Dermis blood vessel endothelial cell (primary cell): ENCODE measurements at regions not wholly inside any gene's neighbourhood (a gene's known extent, or its start where the extent isn't known, plus 50 kb on each side); places are given as distances from the start of the nearest gene placed in this dataset.

Experiments
- DNase-seq: peaks from one replicate; pipeline ENCODE4 v3.0.0; 2010

DNA sequence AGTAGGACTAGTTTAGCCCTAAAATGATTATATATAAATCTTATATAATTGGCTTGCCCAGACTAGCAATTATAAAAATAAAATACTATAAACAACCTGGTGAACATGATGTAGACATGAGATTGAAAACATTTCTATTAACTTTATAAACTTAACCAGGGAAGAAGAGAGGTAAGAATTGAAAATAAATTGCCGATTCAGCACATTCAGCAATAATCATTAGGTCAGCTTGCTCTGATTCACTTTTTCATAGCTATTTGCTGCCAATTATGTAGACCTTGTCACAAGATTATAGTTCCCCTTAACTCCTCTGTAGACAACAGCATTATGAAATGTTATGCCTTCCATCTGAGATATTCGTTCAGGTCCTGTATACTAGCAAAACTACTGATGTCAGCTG lies 199.3 kb upstream of the CA10 start:
- no peak for DNase-seq

DNA sequence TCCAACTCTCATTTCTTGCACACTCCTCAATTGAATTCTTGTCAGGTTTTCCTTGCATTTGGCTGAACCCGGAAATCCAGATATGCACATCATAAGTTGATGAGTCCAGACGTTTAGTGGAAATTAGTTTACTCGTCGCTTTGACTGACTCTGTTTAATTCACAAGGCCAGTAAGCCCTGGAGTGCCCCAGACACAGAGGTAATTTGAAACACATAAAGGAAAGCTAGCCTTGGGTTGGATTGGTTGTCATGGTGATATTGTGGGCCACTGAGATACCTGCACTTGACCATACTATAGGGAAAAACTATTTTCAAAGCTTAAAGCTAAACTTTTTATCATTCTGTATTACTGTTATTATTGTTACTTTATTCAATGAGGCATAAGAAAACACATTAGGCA lies 178.3 kb upstream of the CA10 start:
- no peak for DNase-seq

DNA sequence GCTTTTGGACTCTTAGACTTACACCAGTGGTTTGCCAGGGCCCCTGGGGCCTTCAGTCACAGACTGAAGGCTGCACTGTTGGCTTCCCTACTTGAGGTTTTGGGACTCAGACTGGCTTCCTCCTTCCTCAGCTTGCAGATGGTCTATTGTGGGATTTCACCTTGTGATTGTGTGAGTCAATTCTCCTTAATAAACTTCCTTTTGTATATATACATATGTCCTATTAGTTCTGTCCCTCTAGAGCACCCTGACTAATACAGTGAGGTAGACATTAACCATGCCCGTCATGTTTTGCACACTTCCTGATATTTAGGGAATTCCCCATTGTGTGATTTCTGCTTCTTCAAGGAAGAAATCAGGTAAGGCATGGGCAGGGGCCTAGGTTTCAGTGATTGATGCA lies 147.8 kb upstream of the CA10 start:
- no peak for DNase-seq

GRCh38 chr17:52298881-52299280 lies 140.4 kb upstream of the CA10 start:
- no peak for DNase-seq

DNA sequence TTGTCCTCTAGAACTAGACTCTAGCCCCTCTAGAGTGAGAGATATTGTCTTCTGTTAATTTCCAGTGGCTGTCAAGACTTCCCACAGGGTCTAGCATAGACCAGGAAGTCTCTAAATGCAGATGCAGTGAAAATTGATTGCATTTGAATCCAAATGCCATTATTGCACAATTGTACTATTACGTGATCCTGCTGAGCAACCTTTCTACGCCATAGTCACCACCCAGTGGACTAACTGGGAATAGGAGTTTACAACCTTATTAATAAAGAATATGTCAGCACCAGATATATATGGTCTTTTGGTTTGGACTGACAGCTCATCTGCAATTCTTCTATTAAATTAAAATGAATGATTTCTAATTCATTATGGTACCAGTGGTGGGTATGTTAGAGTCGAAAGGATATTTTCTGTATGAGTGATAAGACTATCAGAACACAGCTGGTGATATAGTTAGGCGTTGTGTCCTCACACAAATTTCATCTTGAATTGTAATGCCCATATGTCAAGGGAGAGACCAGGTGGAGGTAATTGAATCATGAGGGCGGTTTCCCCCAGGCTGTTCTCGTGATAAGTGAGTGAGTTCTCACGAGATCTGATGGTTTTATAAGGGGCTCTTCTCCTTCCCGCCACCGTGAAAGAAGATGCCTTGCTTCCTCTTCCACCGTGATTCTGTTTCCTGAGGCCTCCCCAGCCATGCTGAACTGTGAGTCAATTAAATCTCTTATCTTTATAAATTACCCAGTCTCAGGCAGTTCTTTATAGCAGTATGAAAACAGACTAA lies 138.9 kb upstream of the CA10 start:
- DNase-seq, result no peak

- DNase-seq, result no peak
Measured at GRCh38 chr17:52294301-52294700, 135.8 kb upstream of the CA10 start.

DNA sequence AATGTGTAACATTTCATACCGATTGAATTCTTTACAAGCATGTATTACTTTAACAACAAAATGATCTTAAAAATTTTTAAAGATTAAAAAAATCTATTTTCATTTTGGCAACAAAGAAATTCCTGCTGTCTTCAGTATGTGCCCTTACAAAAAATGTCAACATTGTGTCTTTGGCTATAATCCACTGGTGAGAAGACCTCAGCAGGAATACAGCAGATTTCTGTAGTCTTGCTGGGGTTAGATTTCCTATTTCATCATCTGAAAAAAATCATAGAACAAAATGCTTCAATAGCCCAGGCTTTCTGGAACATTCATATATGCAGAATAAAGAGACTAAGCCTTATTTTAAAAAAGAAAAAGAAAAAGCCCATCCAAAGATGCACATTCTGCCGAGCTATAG lies 129.1 kb upstream of the CA10 start:
- DNase-seq, result no peak

- DNase-seq, result no peak
Measured at GRCh38 chr17:52283872-52284271, 125.4 kb upstream of the CA10 start.

- no peak for DNase-seq
Measured at GRCh38 chr17:52276381-52277008, 118.0 kb upstream of the CA10 start.

DNA sequence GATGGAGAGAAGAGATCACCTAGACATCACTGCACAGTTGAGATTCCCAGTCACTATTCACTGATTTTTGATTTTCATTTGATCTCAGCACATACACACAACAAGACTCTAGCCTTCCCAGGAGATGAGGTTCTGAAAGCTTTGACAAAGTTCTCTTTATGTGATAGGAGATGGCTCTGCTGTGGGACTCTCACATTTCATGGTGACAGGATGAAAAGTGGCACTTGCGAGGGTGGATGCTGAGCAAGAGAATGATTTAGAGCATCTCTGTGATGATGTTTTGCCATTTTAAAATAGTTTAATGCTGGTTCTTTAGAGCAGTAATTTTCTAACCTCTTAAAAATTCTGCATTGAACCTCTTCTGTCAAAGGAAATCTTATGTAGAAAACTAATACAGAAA lies 113.3 kb upstream of the CA10 start:
- no peak for DNase-seq

GRCh38 chr17:52255347-52255746 lies 96.8 kb upstream of the CA10 start:
- DNase-seq, result no peak

GRCh38 chr17:52244689-52245088 lies 86.2 kb upstream of the CA10 start:
- no peak for DNase-seq

DNA sequence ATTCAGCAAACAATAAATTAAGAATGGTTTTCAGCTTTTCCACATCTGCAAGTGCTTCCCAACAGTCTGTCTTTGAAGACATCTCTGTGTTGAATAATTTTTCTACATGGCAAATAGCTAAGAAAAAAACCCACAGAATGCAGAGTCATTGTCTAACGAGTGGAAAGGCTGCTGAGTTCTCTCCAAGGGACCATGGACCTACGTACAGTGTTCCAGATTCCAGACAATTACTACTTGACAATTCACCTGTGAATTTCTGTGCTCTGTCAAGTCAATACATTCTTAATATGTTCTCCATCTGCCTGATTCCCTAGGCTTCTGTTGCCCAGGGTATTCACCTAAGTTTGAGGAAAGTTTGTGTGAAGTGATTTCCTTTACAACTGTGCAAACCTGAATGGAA lies 83.8 kb upstream of the CA10 start:
- no peak for DNase-seq

DNA sequence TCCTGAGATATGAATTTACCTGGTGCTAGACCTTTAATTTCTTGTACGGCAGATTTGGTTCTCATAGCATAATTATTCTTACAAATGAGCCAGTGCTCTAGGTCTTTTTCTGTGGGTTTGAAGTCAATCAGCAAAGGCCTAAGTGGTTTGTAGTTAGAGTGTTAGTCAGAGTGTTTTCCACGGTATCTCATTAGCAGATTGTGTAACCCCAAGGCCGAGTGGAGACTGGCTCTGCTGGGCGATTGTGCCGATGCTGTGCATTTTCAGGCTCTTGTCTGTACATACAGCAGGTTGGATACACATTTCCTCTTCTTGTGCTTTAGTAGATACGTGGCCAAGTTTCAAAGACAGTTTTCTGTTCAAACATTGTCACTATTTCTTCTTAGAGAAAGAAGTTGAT lies 78.6 kb upstream of the CA10 start:
- no peak for DNase-seq

DNA sequence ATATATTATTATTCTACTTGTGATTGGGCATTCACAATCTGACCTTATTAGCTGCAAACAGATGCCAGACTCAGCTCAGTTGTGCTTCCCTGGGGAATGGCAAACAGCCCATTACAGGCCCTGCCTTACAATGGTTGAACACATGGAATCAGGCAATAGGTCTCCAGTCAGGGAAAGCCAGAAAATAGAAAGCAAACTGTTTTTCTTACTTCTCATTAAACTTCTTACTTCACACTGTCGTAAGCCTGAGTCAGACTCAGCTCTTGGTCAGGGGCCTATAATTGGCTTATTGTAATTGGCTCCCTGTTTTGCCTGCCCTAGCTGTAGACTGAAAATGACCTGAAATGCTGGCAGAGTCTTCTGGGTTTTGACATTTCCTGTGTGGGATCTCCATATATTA lies 77.0 kb upstream of the CA10 start:
- DNase-seq, result no peak

- DNase-seq, result no peak
Measured at GRCh38 chr17:52233632-52234031, 75.1 kb upstream of the CA10 start.

DNA sequence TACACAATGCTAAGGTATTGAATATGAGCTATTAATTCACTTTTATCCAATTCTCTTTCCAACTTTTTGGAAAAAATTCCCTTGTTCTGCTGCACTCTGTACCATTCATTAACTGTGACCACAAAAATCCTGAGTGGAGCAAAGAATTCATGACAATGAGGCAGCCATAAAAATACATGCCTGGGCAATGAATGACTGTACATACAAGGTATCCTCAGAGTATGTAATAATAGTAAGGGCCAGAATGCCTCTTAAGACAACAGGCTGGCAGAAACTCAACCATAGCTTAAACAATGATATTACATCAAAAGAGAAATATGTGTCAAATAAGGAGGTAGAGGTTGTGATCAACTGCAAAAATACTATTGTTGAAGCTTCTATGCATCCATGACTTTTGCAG lies 74.7 kb upstream of the CA10 start:
- no peak for DNase-seq

GRCh38 chr17:52228823-52229222 lies 70.3 kb upstream of the CA10 start:
- no peak for DNase-seq

GRCh38 chr17:52227926-52228325 lies 69.4 kb upstream of the CA10 start:
- no peak for DNase-seq

GRCh38 chr17:52213451-52213850 lies 54.9 kb upstream of the CA10 start:
- no peak for DNase-seq

DNA sequence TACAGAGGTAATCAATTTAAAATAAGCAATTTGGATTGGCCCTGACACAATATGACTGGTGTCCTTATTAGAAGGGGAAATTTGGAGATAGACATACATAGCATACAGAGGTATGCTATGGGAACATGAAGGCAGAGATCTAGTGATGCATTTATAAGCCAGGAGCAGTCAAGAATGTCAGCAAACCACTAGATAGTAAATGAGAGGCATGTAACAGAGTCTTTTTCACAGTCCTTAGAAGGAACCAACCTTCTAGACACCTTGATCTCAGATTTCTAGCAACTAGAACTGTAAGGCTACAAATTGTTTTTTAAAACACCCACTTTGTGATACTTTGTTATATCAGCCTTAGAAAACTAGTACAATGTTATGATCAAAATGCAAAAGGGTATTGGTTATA lies 54.3 kb upstream of the CA10 start:
- no peak for DNase-seq

GRCh38 chr17:52209507-52209906 lies 51.0 kb upstream of the CA10 start:
- DNase-seq, result no peak
